PC-3 (cell line): ENCODE measurements at regions not wholly inside any gene's neighbourhood (a gene's known extent, or its start where the extent isn't known, plus 50 kb on each side); places are given as distances from the start of the nearest gene placed in this dataset.

Experiments
- ATAC-seq: fragments of 200-7000 bp; cut with Tn5 transposase; 2 replicates; pipeline ENCODE4 v1.9.1; 2020; ENCODE audit warnings: mild to moderate bottlenecking, moderate library complexity
- BruUV-seq: library from RNA; stranded (reverse); fragments of 400-500 nt; replicated peaks from 2 replicates; lab custom pipeline; 2021; lab: Mats Ljungman, UMichigan
- CTCF ChIA-PET: fragments of 300-600 bp; sonication (Branson Sonifier 250); formaldehyde crosslinking; loops from one replicate; lab custom pipeline; 2022; ENCODE audit warnings: antibody characterized with exemption; lab: Charles Lee
- POLR2A ChIA-PET: fragments of 300-600 bp; sonication (Branson Sonifier 250); formaldehyde crosslinking; loops from one replicate; lab custom pipeline; 2022; ENCODE audit warnings: antibody characterized with exemption; ENCODE audit not compliant: unreplicated experiment; lab: Charles Lee
- DNase-seq: peaks from one replicate; pipeline ENCODE4 v3.0.0-alpha.2; 2015
- H2AFZ ChIP-seq: fragments of 300-600 bp; sonication (generic); 2 replicates; pipeline ENCODE4 v1.6.0; 2016; ENCODE audit warnings: antibody characterized with exemption, low read length
- H3F3A ChIP-seq: fragments of 300-600 bp; sonication (generic); one replicate; pipeline ENCODE4 v1.6.0; 2017; ENCODE audit warnings: antibody characterized with exemption, low read length, control low read depth, mild to moderate bottlenecking; ENCODE audit not compliant: unreplicated experiment
- H3K27ac ChIP-seq: fragments of 300-600 bp; sonication (generic); 2 replicates; pipeline ENCODE4 v1.5.1; 2016; ENCODE audit warnings: mild to moderate bottlenecking, low read length
- H3K27me3 ChIP-seq: fragments of 300-600 bp; sonication (generic); 2 replicates; pipeline ENCODE4 v1.6.1; 2016; ENCODE audit warnings: low read length, mixed read lengths
- H3K36me3 ChIP-seq: fragments of 300-600 bp; sonication (generic); 2 replicates; pipeline ENCODE4 v1.6.1; 2016; ENCODE audit warnings: low read depth, mixed run types, low read length, mixed read lengths
- H3K4me1 ChIP-seq: fragments of 300-600 bp; sonication (generic); 2 replicates; pipeline ENCODE4 v1.5.1; 2016; ENCODE audit warnings: low read length; ENCODE audit not compliant: insufficient read depth
- H3K4me2 ChIP-seq: fragments of 300-600 bp; sonication (generic); 2 replicates; pipeline ENCODE4 v1.6.0; 2016; ENCODE audit warnings: low read length
- H3K4me3 ChIP-seq: fragments of 300-600 bp; sonication (generic); 2 replicates; pipeline ENCODE4 v1.5.1; 2016; ENCODE audit warnings: mild to moderate bottlenecking, low read length, mixed read lengths
- H3K79me2 ChIP-seq: fragments of 300-600 bp; sonication (generic); 2 replicates; pipeline ENCODE4 v1.6.1; 2017; ENCODE audit warnings: low read length, mixed read lengths
- H3K9ac ChIP-seq: fragments of 300-600 bp; sonication (generic); 2 replicates; pipeline ENCODE4 v1.6.0; 2016; ENCODE audit warnings: mild to moderate bottlenecking, low read length
- H3K9me2 ChIP-seq: fragments of 300-600 bp; sonication (generic); replicated peaks from 2 replicates; pipeline ENCODE4 v1.6.1; 2016; ENCODE audit warnings: mixed run types, low read length, mixed read lengths
- H3K9me3 ChIP-seq: fragments of 300-600 bp; sonication (generic); 2 replicates; pipeline ENCODE4 v1.6.1; 2016; ENCODE audit warnings: low read length, mixed read lengths
- H4K20me1 ChIP-seq: fragments of 300-600 bp; sonication (generic); 2 replicates; pipeline ENCODE4 v1.6.1; 2016; ENCODE audit warnings: low read length, mixed read lengths
- EZH2 ChIP-seq: fragments of 300-600 bp; sonication (generic); IDR thresholded peaks from one replicate; pipeline ENCODE4 v1.6.1; 2017; ENCODE audit warnings: antibody characterized with exemption, mild to moderate bottlenecking, low read length; ENCODE audit not compliant: unreplicated experiment
- EZH2phosphoT487 ChIP-seq: fragments of 300-600 bp; sonication (generic); IDR thresholded peaks from 2 replicates; pipeline ENCODE4 v1.6.1; 2018; ENCODE audit warnings: mild to moderate bottlenecking, antibody characterized with exemption, low read length, borderline replicate concordance
- intact Hi-C: fragments of 100-400 bp; cut with micrococcal nuclease; formaldehyde crosslinking; loops from 2 replicates; pipeline ENCODE4 v1.9.0; 2023
- TF ChIP-seq, protein P1 (sequence below): fragments of 300-600 bp; sonication (generic); conservative IDR thresholded peaks from 2 replicates; pipeline ENCODE4 v1.5.1; 2017; ENCODE audit warnings: antibody characterized with exemption, low read depth, mild to moderate bottlenecking, low read length

DNA sequence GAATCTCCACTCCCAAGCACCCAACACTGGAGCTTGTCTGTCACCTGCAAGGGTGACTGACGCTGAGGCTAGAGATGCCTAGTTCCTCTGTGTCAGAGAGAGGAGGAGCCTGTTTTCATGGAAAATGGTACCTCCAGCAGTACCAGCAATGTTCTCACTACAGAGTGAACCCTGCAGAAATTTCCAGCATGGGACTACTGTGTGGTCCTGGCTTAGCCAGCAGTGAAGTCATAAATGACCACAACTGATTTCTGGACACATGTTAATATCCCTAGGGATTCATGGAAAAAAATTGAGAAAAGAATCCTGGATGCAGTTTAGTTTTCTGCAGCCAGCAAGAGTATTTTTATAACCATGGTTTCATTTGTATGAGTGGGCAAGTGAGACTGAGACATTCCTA lies 468.1 kb downstream of the CD83 start:
- Histone ChIP-seq H3K9ac (no peak overlapping the region), H3K79me2 (no peaks in the 10 kb centered on the region), H3K36me3 (no peaks in the 10 kb centered on the region), H3K9me2 (no peaks in the 10 kb centered on the region), H3K4me3 (no peak overlapping the region), H3F3A (no peaks in the 10 kb centered on the region), H3K27me3 (no peaks in the 10 kb centered on the region), H3K4me1 (no peaks in the 10 kb centered on the region), H2AFZ (no peak overlapping the region), H3K4me2 (no peak overlapping the region), H3K9me3 (no peaks in the 10 kb centered on the region), H4K20me1 (no peaks in the 10 kb centered on the region), H3K27ac (no peak overlapping the region)
- ATAC-seq = no peak
- no TSS peak for BruUV-seq
- intact Hi-C loops = no loop called here
- ChIA-PET CTCF (no interaction called here), POLR2A (no interaction called here)
- DNase-seq = no peak
- TF ChIP-seq, protein P1, sequence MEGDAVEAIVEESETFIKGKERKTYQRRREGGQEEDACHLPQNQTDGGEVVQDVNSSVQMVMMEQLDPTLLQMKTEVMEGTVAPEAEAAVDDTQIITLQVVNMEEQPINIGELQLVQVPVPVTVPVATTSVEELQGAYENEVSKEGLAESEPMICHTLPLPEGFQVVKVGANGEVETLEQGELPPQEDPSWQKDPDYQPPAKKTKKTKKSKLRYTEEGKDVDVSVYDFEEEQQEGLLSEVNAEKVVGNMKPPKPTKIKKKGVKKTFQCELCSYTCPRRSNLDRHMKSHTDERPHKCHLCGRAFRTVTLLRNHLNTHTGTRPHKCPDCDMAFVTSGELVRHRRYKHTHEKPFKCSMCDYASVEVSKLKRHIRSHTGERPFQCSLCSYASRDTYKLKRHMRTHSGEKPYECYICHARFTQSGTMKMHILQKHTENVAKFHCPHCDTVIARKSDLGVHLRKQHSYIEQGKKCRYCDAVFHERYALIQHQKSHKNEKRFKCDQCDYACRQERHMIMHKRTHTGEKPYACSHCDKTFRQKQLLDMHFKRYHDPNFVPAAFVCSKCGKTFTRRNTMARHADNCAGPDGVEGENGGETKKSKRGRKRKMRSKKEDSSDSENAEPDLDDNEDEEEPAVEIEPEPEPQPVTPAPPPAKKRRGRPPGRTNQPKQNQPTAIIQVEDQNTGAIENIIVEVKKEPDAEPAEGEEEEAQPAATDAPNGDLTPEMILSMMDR = no peak
- no peak for TF ChIP-seq EZH2phosphoT487
- no peak for TF ChIP-seq EZH2

GRCh38 chr6:14589175-14589574 lies 471.6 kb downstream of the CD83 start:
- no TSS peak for BruUV-seq
- TF ChIP-seq EZH2 = no peak
- TF ChIP-seq, protein P1 = no peak
- no peak for TF ChIP-seq EZH2phosphoT487
- DNase-seq (no peak), ATAC-seq (no peak)
- ChIA-PET CTCF (no interaction called here), POLR2A (no interaction called here)
- Histone ChIP-seq H3K79me2 (no peaks in the 10 kb centered on the region), H3K9me3 (no peaks in the 10 kb centered on the region), H3K27me3 (no peaks in the 10 kb centered on the region), H3K36me3 (no peaks in the 10 kb centered on the region), H3K4me2 (no peak overlapping the region), H4K20me1 (no peaks in the 10 kb centered on the region), H3F3A (no peaks in the 10 kb centered on the region), H2AFZ (no peak overlapping the region), H3K9me2 (no peaks in the 10 kb centered on the region), H3K27ac (no peak overlapping the region), H3K4me3 (no peak overlapping the region), H3K4me1 (no peaks in the 10 kb centered on the region), H3K9ac (no peak overlapping the region)
- intact Hi-C loops = no loop called here

- H3K36me3 ChIP-seq = no peaks in the 10 kb centered on the region
- H3K4me2 ChIP-seq = no peak overlapping the region
- H3K4me1 ChIP-seq = no peaks in the 10 kb centered on the region
- no peaks in the 10 kb centered on the region for H3K79me2 ChIP-seq
- intact Hi-C loops = no loop called here
- no TSS peak for BruUV-seq
- no peak for DNase-seq
- H3K27ac ChIP-seq = no peak overlapping the region
- H3K4me3 ChIP-seq = no peak overlapping the region
- H4K20me1 ChIP-seq = no peaks in the 10 kb centered on the region
- CTCF ChIA-PET = no interaction called here
- POLR2A ChIA-PET = no interaction called here
- H3K9ac ChIP-seq = no peak overlapping the region
- no peaks in the 10 kb centered on the region for H3K9me3 ChIP-seq
- H3K9me2 ChIP-seq = no peaks in the 10 kb centered on the region
- H2AFZ ChIP-seq = no peak overlapping the region
- H3F3A ChIP-seq = no peaks in the 10 kb centered on the region
- no peaks in the 10 kb centered on the region for H3K27me3 ChIP-seq
- TF ChIP-seq, protein P1 = no peak
- TF ChIP-seq EZH2 (no peak), EZH2phosphoT487 (no peak)
- ATAC-seq = no peak
Observed at GRCh38 chr6:14590586-14590985, 473.0 kb downstream of the CD83 start.
